ENCODE measurements at regions not wholly inside any gene's neighbourhood (a gene's known extent, or its start where the extent isn't known, plus 50 kb on each side); places are given as distances from the start of the nearest gene placed in this dataset.

DNA sequence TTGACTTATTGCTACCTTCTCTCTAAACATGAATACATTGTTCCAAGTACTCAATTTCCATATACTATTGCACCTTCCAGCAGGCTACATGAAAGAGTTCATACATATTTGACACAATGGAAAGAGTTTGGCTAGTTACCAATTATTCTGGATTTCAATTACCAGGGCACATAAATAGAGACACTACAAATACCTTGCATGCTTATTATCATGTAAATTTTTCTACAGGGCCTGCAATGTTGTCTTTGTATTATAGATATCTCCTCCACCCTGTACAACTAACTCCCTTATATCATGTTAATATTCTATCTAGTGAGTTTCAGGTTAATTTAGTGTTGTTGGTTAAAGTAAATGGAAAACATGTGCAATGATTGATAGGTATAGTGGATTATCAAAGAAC lies 540.7 kb upstream of the SLITRK5 start:
- TF ChIP-seq TAF1 (IDR thresholded peaks at IDR 0.05; ENCODE audit: borderline replicate concordance, insufficient read depth, low read length) (no peak), POLR2AphosphoS5 (IDR thresholded peaks at IDR 0.05; ENCODE audit: low read depth, low read length) (no peak), FOXP2 (optimal IDR thresholded peaks at IDR 0.05; ENCODE audit: borderline replicate concordance, extremely low read depth, extremely low read length, insufficient read depth) (no peak), SIN3A (IDR thresholded peaks at IDR 0.05; ENCODE audit: borderline replicate concordance, insufficient read depth, low read length) (no peak)
- TF ChIP-seq, protein P1, sequence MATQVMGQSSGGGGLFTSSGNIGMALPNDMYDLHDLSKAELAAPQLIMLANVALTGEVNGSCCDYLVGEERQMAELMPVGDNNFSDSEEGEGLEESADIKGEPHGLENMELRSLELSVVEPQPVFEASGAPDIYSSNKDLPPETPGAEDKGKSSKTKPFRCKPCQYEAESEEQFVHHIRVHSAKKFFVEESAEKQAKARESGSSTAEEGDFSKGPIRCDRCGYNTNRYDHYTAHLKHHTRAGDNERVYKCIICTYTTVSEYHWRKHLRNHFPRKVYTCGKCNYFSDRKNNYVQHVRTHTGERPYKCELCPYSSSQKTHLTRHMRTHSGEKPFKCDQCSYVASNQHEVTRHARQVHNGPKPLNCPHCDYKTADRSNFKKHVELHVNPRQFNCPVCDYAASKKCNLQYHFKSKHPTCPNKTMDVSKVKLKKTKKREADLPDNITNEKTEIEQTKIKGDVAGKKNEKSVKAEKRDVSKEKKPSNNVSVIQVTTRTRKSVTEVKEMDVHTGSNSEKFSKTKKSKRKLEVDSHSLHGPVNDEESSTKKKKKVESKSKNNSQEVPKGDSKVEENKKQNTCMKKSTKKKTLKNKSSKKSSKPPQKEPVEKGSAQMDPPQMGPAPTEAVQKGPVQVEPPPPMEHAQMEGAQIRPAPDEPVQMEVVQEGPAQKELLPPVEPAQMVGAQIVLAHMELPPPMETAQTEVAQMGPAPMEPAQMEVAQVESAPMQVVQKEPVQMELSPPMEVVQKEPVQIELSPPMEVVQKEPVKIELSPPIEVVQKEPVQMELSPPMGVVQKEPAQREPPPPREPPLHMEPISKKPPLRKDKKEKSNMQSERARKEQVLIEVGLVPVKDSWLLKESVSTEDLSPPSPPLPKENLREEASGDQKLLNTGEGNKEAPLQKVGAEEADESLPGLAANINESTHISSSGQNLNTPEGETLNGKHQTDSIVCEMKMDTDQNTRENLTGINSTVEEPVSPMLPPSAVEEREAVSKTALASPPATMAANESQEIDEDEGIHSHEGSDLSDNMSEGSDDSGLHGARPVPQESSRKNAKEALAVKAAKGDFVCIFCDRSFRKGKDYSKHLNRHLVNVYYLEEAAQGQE (IDR thresholded peaks at IDR 0.05; ENCODE audit: insufficient read depth in 1 of 2, low read depth in 2 of 2, low read length in 2 of 2), result no peak

DNA sequence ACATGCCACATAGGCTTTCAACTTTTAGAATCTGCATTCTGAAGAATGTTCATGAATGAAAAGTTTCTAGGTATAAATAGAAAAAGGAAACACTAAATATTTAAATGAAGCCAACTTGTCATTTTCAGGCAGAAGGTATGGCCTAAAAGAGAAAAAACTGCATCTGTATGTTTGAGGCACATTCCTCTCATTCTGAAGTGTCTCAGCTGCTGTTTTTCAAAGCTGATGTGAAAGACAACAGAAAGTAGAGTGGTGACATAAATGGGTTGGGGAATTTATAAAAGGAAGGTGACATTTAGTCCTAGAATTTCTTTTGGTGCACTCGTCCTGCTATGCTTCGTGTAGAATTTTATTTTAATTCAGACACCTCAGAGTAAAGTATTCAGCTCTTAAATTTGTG lies 539.6 kb upstream of the SLITRK5 start:
- no peak for TF ChIP-seq SIN3A (IDR thresholded peaks at IDR 0.05; ENCODE audit: borderline replicate concordance, insufficient read depth, low read length)
- TF ChIP-seq, protein P1 (IDR thresholded peaks at IDR 0.05; ENCODE audit: insufficient read depth in 1 of 2, low read depth in 2 of 2, low read length in 2 of 2), result no peak
- TF ChIP-seq TAF1 (IDR thresholded peaks at IDR 0.05; ENCODE audit: borderline replicate concordance, insufficient read depth, low read length), result no peak
- no peak for TF ChIP-seq FOXP2 (optimal IDR thresholded peaks at IDR 0.05; ENCODE audit: borderline replicate concordance, extremely low read depth, extremely low read length, insufficient read depth)
- TF ChIP-seq POLR2AphosphoS5 (IDR thresholded peaks at IDR 0.05; ENCODE audit: low read depth, low read length), result no peak

DNA sequence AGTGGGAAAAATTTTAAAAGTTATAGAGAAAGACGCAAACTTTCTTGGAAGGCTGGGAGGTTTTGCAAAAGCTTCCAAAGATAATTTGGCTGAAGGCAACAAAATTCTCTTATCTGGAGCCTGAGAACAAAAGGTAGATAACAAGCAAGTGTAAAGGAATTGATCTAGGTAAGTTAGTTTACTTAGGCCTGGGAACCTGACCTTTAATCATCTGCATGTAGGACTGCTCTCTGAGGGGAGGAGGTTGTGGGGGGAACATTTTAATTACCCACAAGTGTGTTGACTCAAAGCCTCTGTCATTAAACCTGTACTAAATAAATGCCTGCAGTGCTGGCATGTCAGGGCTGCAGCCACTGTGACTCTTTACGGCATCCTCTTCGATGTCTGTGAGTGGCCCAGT lies 532.3 kb upstream of the SLITRK5 start:
- TF ChIP-seq FOXP2 (optimal IDR thresholded peaks at IDR 0.05; ENCODE audit: borderline replicate concordance, extremely low read depth, extremely low read length, insufficient read depth), result no peak

DNA sequence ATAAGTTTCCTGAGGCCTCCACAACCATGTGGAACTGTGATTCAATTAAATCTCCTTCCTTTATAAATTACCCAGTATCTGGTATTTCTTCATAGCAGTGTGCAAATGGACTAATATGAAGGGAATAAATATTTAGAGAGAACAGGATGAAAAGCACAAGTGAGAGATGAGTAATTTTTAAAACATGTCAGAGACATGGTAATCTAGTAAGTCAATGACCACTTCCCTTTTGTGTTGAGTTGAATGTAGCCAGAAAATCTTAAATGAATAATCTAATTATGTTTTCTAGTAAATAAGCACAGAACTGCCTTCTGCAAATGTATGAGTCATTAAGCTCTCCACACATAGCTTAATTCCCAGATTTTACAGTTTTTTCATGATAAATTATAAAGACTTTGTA lies 524.1 kb upstream of the SLITRK5 start:
- TF ChIP-seq, protein P1 (IDR thresholded peaks at IDR 0.05; ENCODE audit: insufficient read depth in 1 of 2, low read depth in 2 of 2, low read length in 2 of 2), result no peak
- TF ChIP-seq TAF1 (IDR thresholded peaks at IDR 0.05; ENCODE audit: borderline replicate concordance, insufficient read depth, low read length) (no peak), POLR2AphosphoS5 (IDR thresholded peaks at IDR 0.05; ENCODE audit: low read depth, low read length) (no peak), SIN3A (IDR thresholded peaks at IDR 0.05; ENCODE audit: borderline replicate concordance, insufficient read depth, low read length) (no peak), FOXP2 (optimal IDR thresholded peaks at IDR 0.05; ENCODE audit: borderline replicate concordance, extremely low read depth, extremely low read length, insufficient read depth) (no peak)

DNA sequence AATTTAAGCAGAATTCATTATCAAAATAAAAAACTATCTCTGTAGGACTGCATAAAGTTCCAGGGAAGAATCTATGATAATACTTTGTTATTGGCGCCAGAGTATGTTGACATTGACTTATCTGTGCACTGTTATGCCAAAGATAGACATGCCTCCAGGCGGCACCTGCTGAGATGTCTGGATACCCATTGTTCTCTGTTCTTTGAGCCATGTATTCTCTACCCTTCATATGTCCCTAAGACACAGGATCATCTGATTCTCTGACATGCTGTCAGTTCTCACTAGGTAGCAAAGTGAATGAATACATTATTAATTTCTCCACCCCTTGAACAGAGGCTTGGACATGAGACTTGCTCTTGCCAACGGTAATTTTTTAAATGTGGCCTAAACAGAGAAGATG lies 517.8 kb upstream of the SLITRK5 start:
- TF ChIP-seq, protein P1 (IDR thresholded peaks at IDR 0.05; ENCODE audit: insufficient read depth in 1 of 2, low read depth in 2 of 2, low read length in 2 of 2), result no peak
- no peak for TF ChIP-seq SIN3A (IDR thresholded peaks at IDR 0.05; ENCODE audit: borderline replicate concordance, insufficient read depth, low read length)
- no peak for TF ChIP-seq FOXP2 (optimal IDR thresholded peaks at IDR 0.05; ENCODE audit: borderline replicate concordance, extremely low read depth, extremely low read length, insufficient read depth)
- TF ChIP-seq TAF1 (IDR thresholded peaks at IDR 0.05; ENCODE audit: borderline replicate concordance, insufficient read depth, low read length), result no peak
- TF ChIP-seq POLR2AphosphoS5 (IDR thresholded peaks at IDR 0.05; ENCODE audit: low read depth, low read length), result no peak
